SK-N-SH (cell line): ENCODE measurements at regions not wholly inside any gene's neighbourhood (a gene's known extent, or its start where the extent isn't known, plus 50 kb on each side); places are given as distances from the start of the nearest gene placed in this dataset.

Source experiments
- CTCF ChIA-PET: fragments of 300-600, 350-600 bp; formaldehyde crosslinking; extraction: SDS; loops from one replicate; lab custom pipeline; 2021; lab: Yijun Ruan, JAX
- POLR2A ChIA-PET: fragments of 350-600 bp; sonication (Branson Sonifier 250); formaldehyde crosslinking; extraction: SDS; loops from one replicate; lab custom pipeline; 2020; ENCODE audit warnings: antibody characterized with exemption, inconsistent platforms; lab: Yijun Ruan, JAX
- DNase-seq: peaks from one replicate; pipeline ENCODE4 v3.0.0; 2012
- H2AFZ ChIP-seq: fragments of 200-600 bp; sonication (generic); 2 replicates; pipeline ENCODE4 v1.8.1; 2016; ENCODE audit warnings: antibody characterized with exemption, mild to moderate bottlenecking, low read depth
- H3F3A ChIP-seq: fragments of 200-600 bp; sonication (generic); replicated peaks from 2 replicates; pipeline ENCODE3; 2016; ENCODE audit warnings: antibody characterized with exemption, mild to moderate bottlenecking; ENCODE audit not compliant: insufficient read depth
- H3K27ac ChIP-seq, 2 experiments: fragments of 200-500 bp in 1 of 2; fragments of 200-600 bp in 1 of 2; sonication (Bioruptor generic) in 1 of 2; sonication (generic), shearing (Covaris generic) in 1 of 2; 2 replicates each; pipeline versions ENCODE4 v1.5.1 to v1.6.1; 2014 to 2016; ENCODE audit warnings: low read depth in 2 of 2, inconsistent platforms in 1 of 2, low read length in 1 of 2, mild to moderate bottlenecking in 1 of 2, mixed read lengths in 1 of 2
- H3K27me3 ChIP-seq: fragments of 200-600 bp; sonication (generic), shearing (Covaris generic); 2 replicates; pipeline ENCODE4 v1.6.1; 2016; ENCODE audit warnings: mixed run types; ENCODE audit not compliant: insufficient read depth
- H3K36me3 ChIP-seq, 2 experiments: fragments of 200-500 bp in 1 of 2; fragments of 200-600 bp in 1 of 2; sonication (Bioruptor generic) in 1 of 2; sonication (generic) in 1 of 2; replicated peaks in 1 of 2; 2 replicates each; pipeline versions ENCODE3 to v1.5.1; 2014 to 2016; ENCODE audit warnings: low read length in 1 of 2, mild to moderate bottlenecking in 1 of 2; ENCODE audit not compliant: insufficient read depth in 2 of 2, control insufficient read depth in 1 of 2
- H3K4me1 ChIP-seq, 2 experiments: fragments of 200-500 bp in 1 of 2; fragments of 200-600 bp in 1 of 2; sonication (Bioruptor generic) in 1 of 2; sonication (generic), shearing (Covaris generic) in 1 of 2; 2 replicates each; pipeline versions ENCODE4 v1.5.1 to v1.6.1; 2014 to 2016; ENCODE audit warnings: low read depth in 1 of 2, low read length in 1 of 2, mixed run types in 1 of 2; ENCODE audit not compliant: insufficient read depth in 2 of 2, control insufficient read depth in 1 of 2
- H3K4me2 ChIP-seq: fragments of 200-600 bp; sonication (generic), shearing (Covaris generic); 2 replicates; pipeline ENCODE4 v1.6.1; 2017; ENCODE audit warnings: mixed run types
- H3K4me3 ChIP-seq, 2 experiments: fragments of 200-500 bp in 1 of 2; fragments of 200-600 bp in 1 of 2; sonication (Bioruptor generic) in 1 of 2; sonication (generic), shearing (Covaris generic) in 1 of 2; 2 replicates each; pipeline versions ENCODE4 v1.5.1 to v1.8.1; 2014 to 2016; ENCODE audit warnings: low read depth in 2 of 2, inconsistent platforms in 1 of 2, low read length in 1 of 2, mild to moderate bottlenecking in 1 of 2, mixed read lengths in 1 of 2, moderate library complexity in 1 of 2
- H3K79me2 ChIP-seq: fragments of 200-600 bp; sonication (generic); 2 replicates; pipeline ENCODE4 v1.8.1; 2017; ENCODE audit warnings: mild to moderate bottlenecking; ENCODE audit not compliant: insufficient read depth
- H3K9ac ChIP-seq: fragments of 200-600 bp; sonication (generic); 2 replicates; pipeline ENCODE4 v1.6.1; 2017; ENCODE audit warnings: mixed run types
- H3K9me2 ChIP-seq: fragments of 200-600 bp; sonication (generic); 2 replicates; pipeline ENCODE4 v1.6.1; 2017; ENCODE audit warnings: mixed run types
- H3K9me3 ChIP-seq: fragments of 200-600 bp; sonication (generic); 2 replicates; pipeline ENCODE4 v1.6.1; 2017; ENCODE audit warnings: mixed run types, mild to moderate bottlenecking, moderate library complexity
- H4K20me1 ChIP-seq: fragments of 200-600 bp; sonication (generic); 2 replicates; pipeline ENCODE4 v1.6.1; 2017; ENCODE audit warnings: mild to moderate bottlenecking, mixed run types; ENCODE audit not compliant: insufficient read depth
- EP300 ChIP-seq, 2 experiments: IDR thresholded peaks; 2 replicates each; pipeline versions ENCODE4 v1.4.0 to v1.6.1; 2012; ENCODE audit warnings: borderline replicate concordance in 1 of 2, low read depth in 1 of 2, low read length in 1 of 2
- EZH2phosphoT487 ChIP-seq: fragments of 200-600 bp; sonication (generic); IDR thresholded peaks from 2 replicates; pipeline ENCODE4 v1.6.1; 2017; ENCODE audit warnings: low read depth, mixed run types, mild to moderate bottlenecking, antibody characterized with exemption, moderate library complexity, borderline replicate concordance
- JUND ChIP-seq: IDR thresholded peaks from 2 replicates; pipeline ENCODE4 v1.4.0; 2012
- MEF2A ChIP-seq: IDR thresholded peaks from 2 replicates; pipeline ENCODE4 v1.4.0; 2012; ENCODE audit warnings: low read depth, borderline replicate concordance
- MXI1 ChIP-seq: IDR thresholded peaks from 2 replicates; pipeline ENCODE4 v1.6.1; 2012; ENCODE audit warnings: mild to moderate bottlenecking, low read depth, low read length, improper control_type of control experiment
- POLR2AphosphoS5 ChIP-seq: IDR thresholded peaks from 2 replicates; pipeline ENCODE4 v1.6.1; 2012; ENCODE audit warnings: low read depth, low read length
- RXRA ChIP-seq: IDR thresholded peaks from 2 replicates; pipeline ENCODE4 v1.4.0; 2012; ENCODE audit warnings: low read depth, mild to moderate bottlenecking, borderline replicate concordance
- TAF1 ChIP-seq: IDR thresholded peaks from 2 replicates; pipeline ENCODE4 v1.6.1; 2012; ENCODE audit warnings: low read depth, mild to moderate bottlenecking, low read length, moderate library complexity, borderline replicate concordance
- TCF12 ChIP-seq: IDR thresholded peaks from 2 replicates; pipeline ENCODE4 v1.4.0; 2012
- TEAD4 ChIP-seq: IDR thresholded peaks from 2 replicates; pipeline ENCODE4 v1.4.0; 2012; ENCODE audit warnings: mild to moderate bottlenecking, borderline replicate concordance; ENCODE audit not compliant: insufficient read depth
- WGBS: methylation state at CpG from one replicate; pipeline ENCODE4 v1.1.6; 2017; ENCODE audit warnings: low lambda C conversion rate; 5-methylcytosine and 5-hydroxymethylcytosine counted together
- TF ChIP-seq, protein P1 (sequence below): IDR thresholded peaks from 2 replicates; pipeline ENCODE4 v1.4.0; 2012; ENCODE audit warnings: low read depth
- TF ChIP-seq, protein P2 (sequence below): IDR thresholded peaks from 2 replicates; pipeline ENCODE4 v1.6.1; 2012; ENCODE audit warnings: mild to moderate bottlenecking, low read depth, low read length, moderate library complexity
- TF ChIP-seq, protein P3 (sequence below): IDR thresholded peaks from 2 replicates; pipeline ENCODE4; 2012
- TF ChIP-seq, protein P4 (sequence below): fragments of 150-350 bp; IDR thresholded peaks from 2 replicates; pipeline ENCODE4 v1.6.1; 2017; ENCODE audit warnings: antibody characterized with exemption, low read length, low read depth, borderline replicate concordance
- TF ChIP-seq, protein P5 (sequence below): fragments of 200-600 bp; sonication (generic); IDR thresholded peaks from 2 replicates; pipeline ENCODE4 v1.6.1; 2017; ENCODE audit warnings: antibody characterized with exemption, mild to moderate bottlenecking, moderate library complexity

DNA sequence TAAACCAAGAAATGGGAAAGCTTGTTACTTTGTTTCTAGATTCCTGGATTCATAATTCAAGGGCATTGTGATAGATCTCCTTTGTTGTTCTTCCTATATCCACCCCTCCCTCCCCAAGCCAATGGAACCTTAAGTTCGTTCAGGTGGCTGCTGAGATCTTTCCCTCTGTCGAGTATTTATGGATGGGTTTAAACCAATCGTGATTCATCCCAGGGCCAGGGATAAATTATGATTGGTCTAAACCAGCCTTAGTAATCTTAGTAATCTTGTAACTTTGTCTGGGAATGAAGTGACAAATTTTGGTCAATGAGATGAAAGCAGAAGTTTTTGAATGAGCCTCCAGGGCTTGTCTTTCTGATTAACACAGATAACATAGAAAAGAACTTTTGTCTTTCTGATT is 56.1 kb upstream of the PCED1B start:
- H4K20me1 ChIP-seq = no peaks in the 10 kb centered on the region
- no peaks in the 10 kb centered on the region for H3K27me3 ChIP-seq
- H3K9me3 ChIP-seq = no peaks in the 10 kb centered on the region
- H3K36me3 ChIP-seq = no peaks in the 10 kb centered on the region
- ChIA-PET POLR2A (no interaction called here), CTCF (interaction anchor here (0.7 kb wide), 1 partner anchor 14 kb away, joined by 3 read pairs; no protein-coding TSS in a partner anchor)
- H3K4me2 ChIP-seq = no peak overlapping the region
- TF ChIP-seq MXI1 (no peak), POLR2AphosphoS5 (no peak), JUND (no peak), TEAD4 (no peak), MEF2A (no peak), EP300 (IDR thresholded peaks at IDR 0.05; ENCODE audit: borderline replicate concordance in 1 of 2, low read depth in 1 of 2, low read length in 1 of 2) (no peak), RXRA (no peak), TCF12 (no peak), EZH2phosphoT487 (no peak), TAF1 (no peak)
- TF ChIP-seq, protein P1, sequence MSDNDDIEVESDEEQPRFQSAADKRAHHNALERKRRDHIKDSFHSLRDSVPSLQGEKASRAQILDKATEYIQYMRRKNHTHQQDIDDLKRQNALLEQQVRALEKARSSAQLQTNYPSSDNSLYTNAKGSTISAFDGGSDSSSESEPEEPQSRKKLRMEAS = no peak
- TF ChIP-seq, protein P2, sequence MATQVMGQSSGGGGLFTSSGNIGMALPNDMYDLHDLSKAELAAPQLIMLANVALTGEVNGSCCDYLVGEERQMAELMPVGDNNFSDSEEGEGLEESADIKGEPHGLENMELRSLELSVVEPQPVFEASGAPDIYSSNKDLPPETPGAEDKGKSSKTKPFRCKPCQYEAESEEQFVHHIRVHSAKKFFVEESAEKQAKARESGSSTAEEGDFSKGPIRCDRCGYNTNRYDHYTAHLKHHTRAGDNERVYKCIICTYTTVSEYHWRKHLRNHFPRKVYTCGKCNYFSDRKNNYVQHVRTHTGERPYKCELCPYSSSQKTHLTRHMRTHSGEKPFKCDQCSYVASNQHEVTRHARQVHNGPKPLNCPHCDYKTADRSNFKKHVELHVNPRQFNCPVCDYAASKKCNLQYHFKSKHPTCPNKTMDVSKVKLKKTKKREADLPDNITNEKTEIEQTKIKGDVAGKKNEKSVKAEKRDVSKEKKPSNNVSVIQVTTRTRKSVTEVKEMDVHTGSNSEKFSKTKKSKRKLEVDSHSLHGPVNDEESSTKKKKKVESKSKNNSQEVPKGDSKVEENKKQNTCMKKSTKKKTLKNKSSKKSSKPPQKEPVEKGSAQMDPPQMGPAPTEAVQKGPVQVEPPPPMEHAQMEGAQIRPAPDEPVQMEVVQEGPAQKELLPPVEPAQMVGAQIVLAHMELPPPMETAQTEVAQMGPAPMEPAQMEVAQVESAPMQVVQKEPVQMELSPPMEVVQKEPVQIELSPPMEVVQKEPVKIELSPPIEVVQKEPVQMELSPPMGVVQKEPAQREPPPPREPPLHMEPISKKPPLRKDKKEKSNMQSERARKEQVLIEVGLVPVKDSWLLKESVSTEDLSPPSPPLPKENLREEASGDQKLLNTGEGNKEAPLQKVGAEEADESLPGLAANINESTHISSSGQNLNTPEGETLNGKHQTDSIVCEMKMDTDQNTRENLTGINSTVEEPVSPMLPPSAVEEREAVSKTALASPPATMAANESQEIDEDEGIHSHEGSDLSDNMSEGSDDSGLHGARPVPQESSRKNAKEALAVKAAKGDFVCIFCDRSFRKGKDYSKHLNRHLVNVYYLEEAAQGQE = no peak
- TF ChIP-seq, protein P3, sequence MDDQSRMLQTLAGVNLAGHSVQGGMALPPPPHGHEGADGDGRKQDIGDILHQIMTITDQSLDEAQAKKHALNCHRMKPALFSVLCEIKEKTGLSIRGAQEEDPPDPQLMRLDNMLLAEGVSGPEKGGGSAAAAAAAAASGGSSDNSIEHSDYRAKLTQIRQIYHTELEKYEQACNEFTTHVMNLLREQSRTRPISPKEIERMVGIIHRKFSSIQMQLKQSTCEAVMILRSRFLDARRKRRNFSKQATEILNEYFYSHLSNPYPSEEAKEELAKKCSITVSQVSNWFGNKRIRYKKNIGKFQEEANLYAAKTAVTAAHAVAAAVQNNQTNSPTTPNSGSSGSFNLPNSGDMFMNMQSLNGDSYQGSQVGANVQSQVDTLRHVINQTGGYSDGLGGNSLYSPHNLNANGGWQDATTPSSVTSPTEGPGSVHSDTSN = no peak
- TF ChIP-seq, protein P4, sequence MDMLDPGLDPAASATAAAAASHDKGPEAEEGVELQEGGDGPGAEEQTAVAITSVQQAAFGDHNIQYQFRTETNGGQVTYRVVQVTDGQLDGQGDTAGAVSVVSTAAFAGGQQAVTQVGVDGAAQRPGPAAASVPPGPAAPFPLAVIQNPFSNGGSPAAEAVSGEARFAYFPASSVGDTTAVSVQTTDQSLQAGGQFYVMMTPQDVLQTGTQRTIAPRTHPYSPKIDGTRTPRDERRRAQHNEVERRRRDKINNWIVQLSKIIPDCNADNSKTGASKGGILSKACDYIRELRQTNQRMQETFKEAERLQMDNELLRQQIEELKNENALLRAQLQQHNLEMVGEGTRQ = no peak
- TF ChIP-seq, protein P5, sequence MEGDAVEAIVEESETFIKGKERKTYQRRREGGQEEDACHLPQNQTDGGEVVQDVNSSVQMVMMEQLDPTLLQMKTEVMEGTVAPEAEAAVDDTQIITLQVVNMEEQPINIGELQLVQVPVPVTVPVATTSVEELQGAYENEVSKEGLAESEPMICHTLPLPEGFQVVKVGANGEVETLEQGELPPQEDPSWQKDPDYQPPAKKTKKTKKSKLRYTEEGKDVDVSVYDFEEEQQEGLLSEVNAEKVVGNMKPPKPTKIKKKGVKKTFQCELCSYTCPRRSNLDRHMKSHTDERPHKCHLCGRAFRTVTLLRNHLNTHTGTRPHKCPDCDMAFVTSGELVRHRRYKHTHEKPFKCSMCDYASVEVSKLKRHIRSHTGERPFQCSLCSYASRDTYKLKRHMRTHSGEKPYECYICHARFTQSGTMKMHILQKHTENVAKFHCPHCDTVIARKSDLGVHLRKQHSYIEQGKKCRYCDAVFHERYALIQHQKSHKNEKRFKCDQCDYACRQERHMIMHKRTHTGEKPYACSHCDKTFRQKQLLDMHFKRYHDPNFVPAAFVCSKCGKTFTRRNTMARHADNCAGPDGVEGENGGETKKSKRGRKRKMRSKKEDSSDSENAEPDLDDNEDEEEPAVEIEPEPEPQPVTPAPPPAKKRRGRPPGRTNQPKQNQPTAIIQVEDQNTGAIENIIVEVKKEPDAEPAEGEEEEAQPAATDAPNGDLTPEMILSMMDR = no peak
- no peak overlapping the region; a peak in 2 of 4 replicates for H3K27ac ChIP-seq
- no peak overlapping the region for H3K4me3 ChIP-seq
- no peak overlapping the region; the same call in 1 of the 2 replicates for H2AFZ ChIP-seq
- H3K9ac ChIP-seq = no peak overlapping the region
- H3K4me1 ChIP-seq = peaks cover 0 to 18% of the 10 kb centered on the region in 2 experiments
- peaks cover 17% of the 10 kb centered on the region for H3F3A ChIP-seq
- H3K79me2 ChIP-seq = no peaks in the 10 kb centered on the region
- 48% methylated on average over 3 of the region's 3 CpGs for WGBS
- no peaks in the 10 kb centered on the region for H3K9me2 ChIP-seq
- no peak for DNase-seq
